ENCODE measurements at regions not wholly inside any gene's neighbourhood (a gene's known extent, or its start where the extent isn't known, plus 50 kb on each side); places are given as distances from the start of the nearest gene placed in this dataset.

- TF ChIP-seq, protein P1, sequence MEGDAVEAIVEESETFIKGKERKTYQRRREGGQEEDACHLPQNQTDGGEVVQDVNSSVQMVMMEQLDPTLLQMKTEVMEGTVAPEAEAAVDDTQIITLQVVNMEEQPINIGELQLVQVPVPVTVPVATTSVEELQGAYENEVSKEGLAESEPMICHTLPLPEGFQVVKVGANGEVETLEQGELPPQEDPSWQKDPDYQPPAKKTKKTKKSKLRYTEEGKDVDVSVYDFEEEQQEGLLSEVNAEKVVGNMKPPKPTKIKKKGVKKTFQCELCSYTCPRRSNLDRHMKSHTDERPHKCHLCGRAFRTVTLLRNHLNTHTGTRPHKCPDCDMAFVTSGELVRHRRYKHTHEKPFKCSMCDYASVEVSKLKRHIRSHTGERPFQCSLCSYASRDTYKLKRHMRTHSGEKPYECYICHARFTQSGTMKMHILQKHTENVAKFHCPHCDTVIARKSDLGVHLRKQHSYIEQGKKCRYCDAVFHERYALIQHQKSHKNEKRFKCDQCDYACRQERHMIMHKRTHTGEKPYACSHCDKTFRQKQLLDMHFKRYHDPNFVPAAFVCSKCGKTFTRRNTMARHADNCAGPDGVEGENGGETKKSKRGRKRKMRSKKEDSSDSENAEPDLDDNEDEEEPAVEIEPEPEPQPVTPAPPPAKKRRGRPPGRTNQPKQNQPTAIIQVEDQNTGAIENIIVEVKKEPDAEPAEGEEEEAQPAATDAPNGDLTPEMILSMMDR (IDR thresholded peaks at IDR 0.05), result no peak
- no peak for TF ChIP-seq POLR2A (IDR thresholded peaks at IDR 0.05)
Measured at GRCh38 chr1:118487932-118488331, 302.9 kb upstream of the SPAG17 start.
